H1 (cell line): ENCODE measurements at regions not wholly inside any gene's neighbourhood (a gene's known extent, or its start where the extent isn't known, plus 50 kb on each side); places are given as distances from the start of the nearest gene placed in this dataset.

Experiments used
- CTCF ChIA-PET: fragments of 300-600 bp; sonication (Branson Sonifier 250); formaldehyde crosslinking; loops from one replicate; lab custom pipeline; 2021; ENCODE audit not compliant: partially characterized antibody; lab: Charles Lee
- POLR2A ChIA-PET: fragments of 300-600 bp; sonication (Branson Sonifier 250); formaldehyde crosslinking; loops from one replicate; lab custom pipeline; 2021; ENCODE audit warnings: inconsistent platforms; ENCODE audit not compliant: partially characterized antibody; lab: Charles Lee
- DNase-seq, 2 experiments: peaks; one replicate each; pipeline versions ENCODE4 v3.0.0 to v3.0.0-alpha.2; 2010 to 2022; ENCODE audit warnings: low spot score in 2 of 2, low read depth in 1 of 2, mixed read lengths in 1 of 2
- FAIRE-seq: peaks from 2 replicates; lab custom pipeline; 2011; peaks lifted over from hg19 to GRCh38; lab: Jason Lieb, UNC
- H2AFZ ChIP-seq: 2 replicates; pipeline ENCODE4 v1.8.1; 2012; ENCODE audit warnings: low read length, inconsistent platforms
- H2AK5ac ChIP-seq: 2 replicates; pipeline ENCODE4 v1.6.1; 2013; ENCODE audit warnings: low read depth, low read length
- H2BK120ac ChIP-seq: replicated peaks from 2 replicates; pipeline ENCODE3; 2013; ENCODE audit warnings: low read depth, low read length, inconsistent platforms
- H2BK12ac ChIP-seq: 2 replicates; pipeline ENCODE4 v1.6.1; 2013; ENCODE audit warnings: low read depth, low read length
- H2BK15ac ChIP-seq: 2 replicates; pipeline ENCODE4 v1.6.1; 2013; ENCODE audit warnings: low read length
- H2BK20ac ChIP-seq: 2 replicates; pipeline ENCODE4 v1.6.1; 2013; ENCODE audit warnings: low read length
- H2BK5ac ChIP-seq: 2 replicates; pipeline ENCODE4 v1.6.1; 2013; ENCODE audit warnings: low read depth, low read length
- H3K14ac ChIP-seq: 2 replicates; pipeline ENCODE4 v1.6.1; 2013; ENCODE audit warnings: inconsistent platforms; ENCODE audit not compliant: insufficient read length
- H3K18ac ChIP-seq: 2 replicates; pipeline ENCODE4 v1.6.1; 2013; ENCODE audit warnings: low read length; ENCODE audit errors: extremely low read depth
- H3K23ac ChIP-seq: 2 replicates; pipeline ENCODE4 v1.6.1; 2013; ENCODE audit warnings: inconsistent platforms; ENCODE audit not compliant: insufficient read length
- H3K23me2 ChIP-seq: 2 replicates; pipeline ENCODE4 v1.6.1; 2013; ENCODE audit warnings: low read depth, low read length
- H3K27ac ChIP-seq: 2 replicates; pipeline ENCODE4 v1.6.1; 2011; ENCODE audit warnings: low read depth, low read length, inconsistent platforms
- H3K27me3 ChIP-seq, 4 experiments: replicated peaks in 1 of 4; 1 replicate in 1 of 4; 2 replicates in 3 of 4; pipeline versions ENCODE4 v1.6.1 to v1.8.1; 2011 to 2013; ENCODE audit warnings: low read length in 3 of 4, mild to moderate bottlenecking in 3 of 4, inconsistent platforms in 2 of 4, mixed read lengths in 2 of 4, moderate library complexity in 1 of 4; ENCODE audit not compliant: control insufficient read depth in 3 of 4, insufficient read depth in 3 of 4; ENCODE audit errors: extremely low read depth in 1 of 4
- H3K36me3 ChIP-seq, 4 experiments: 2 replicates each; pipeline versions ENCODE4 v1.6.1 to v1.8.1; 2011 to 2013; ENCODE audit warnings: mild to moderate bottlenecking in 4 of 4, low read length in 3 of 4, moderate library complexity in 2 of 4, control low read depth in 1 of 4, inconsistent platforms in 1 of 4; ENCODE audit not compliant: insufficient read depth in 4 of 4, control insufficient read depth in 2 of 4
- H3K4ac ChIP-seq: replicated peaks from 2 replicates; pipeline ENCODE3; 2013; ENCODE audit warnings: low read length, low read depth, mixed read lengths, inconsistent platforms; ENCODE audit not compliant: insufficient read length
- H3K4me1 ChIP-seq, 4 experiments: replicated peaks in 1 of 4; 1 replicate in 1 of 4; 2 replicates in 3 of 4; pipeline versions ENCODE4 v1.6.1 to v1.8.1; 2011 to 2013; ENCODE audit warnings: low read length in 3 of 4, inconsistent platforms in 2 of 4, mixed read lengths in 1 of 4; ENCODE audit not compliant: insufficient read depth in 4 of 4, control insufficient read depth in 3 of 4
- H3K4me2 ChIP-seq, 2 experiments: 2 replicates each; pipeline versions ENCODE4 v1.6.1 to v1.8.1; 2011 to 2013; ENCODE audit warnings: low read depth in 2 of 2, low read length in 2 of 2, control low read depth in 1 of 2, inconsistent platforms in 1 of 2, mild to moderate bottlenecking in 1 of 2; ENCODE audit not compliant: insufficient read depth in 1 of 2
- H3K4me3 ChIP-seq, 4 experiments: fragments of 200-600, 300-600 bp in 1 of 4; sonication (generic), shearing (Covaris generic), sonication (Bioruptor Twin) in 1 of 4; 2 replicates each; pipeline versions ENCODE4 v1.5.1 to v1.8.1; 2011 to 2016; ENCODE audit warnings: low read length in 4 of 4, low read depth in 3 of 4, control low read depth in 2 of 4, inconsistent platforms in 2 of 4, mild to moderate bottlenecking in 2 of 4, mixed read lengths in 1 of 4, moderate library complexity in 1 of 4; ENCODE audit not compliant: insufficient read depth in 2 of 4; ENCODE audit errors: extremely low read depth in 1 of 4
- H3K56ac ChIP-seq: replicated peaks from 2 replicates; pipeline ENCODE3; 2013; ENCODE audit warnings: low read depth, mild to moderate bottlenecking, mixed read lengths, low read length, inconsistent platforms; ENCODE audit not compliant: insufficient read length
- H3K79me1 ChIP-seq: 2 replicates; pipeline ENCODE4 v1.6.1; 2013; ENCODE audit warnings: low read depth, low read length, control low read depth
- H3K79me2 ChIP-seq, 2 experiments: 2 replicates each; pipeline versions ENCODE4 v1.6.1 to v1.8.1; 2012 to 2013; ENCODE audit warnings: low read length in 2 of 2, mild to moderate bottlenecking in 2 of 2, inconsistent platforms in 1 of 2; ENCODE audit not compliant: insufficient read depth in 2 of 2, control insufficient read depth in 1 of 2
- H3K9ac ChIP-seq, 4 experiments: replicated peaks in 1 of 4; 1 replicate in 1 of 4; 2 replicates in 3 of 4; pipeline versions ENCODE4 v1.6.1 to v1.8.1; 2011 to 2013; ENCODE audit warnings: low read depth in 3 of 4, low read length in 3 of 4, control low read depth in 2 of 4, mild to moderate bottlenecking in 2 of 4, moderate library complexity in 2 of 4, inconsistent platforms in 1 of 4; ENCODE audit errors: extremely low read depth in 1 of 4
- H3K9me3 ChIP-seq, 2 experiments: 2 replicates each; pipeline versions ENCODE4 v1.6.1 to v1.8.1; 2012 to 2013; ENCODE audit warnings: mild to moderate bottlenecking in 2 of 2, moderate library complexity in 2 of 2, control low read depth in 1 of 2, inconsistent platforms in 1 of 2, low read depth in 1 of 2, low read length in 1 of 2, mixed read lengths in 1 of 2; ENCODE audit not compliant: insufficient read depth in 2 of 2
- H4K20me1 ChIP-seq, 2 experiments: replicated peaks in 1 of 2; 2 replicates each; pipeline versions ENCODE3 to v1.8.1; 2011 to 2013; ENCODE audit warnings: inconsistent platforms in 2 of 2, low read length in 2 of 2, mild to moderate bottlenecking in 1 of 2; ENCODE audit not compliant: insufficient read depth in 2 of 2, control insufficient read depth in 1 of 2
- H4K5ac ChIP-seq: 2 replicates; pipeline ENCODE4 v1.6.1; 2013; ENCODE audit warnings: low read length, low read depth, mixed read lengths, inconsistent platforms; ENCODE audit not compliant: insufficient read length
- H4K8ac ChIP-seq: 2 replicates; pipeline ENCODE4 v1.8.0; 2013; ENCODE audit warnings: mild to moderate bottlenecking, moderate library complexity, low read length, inconsistent platforms; ENCODE audit not compliant: insufficient read depth; ENCODE audit errors: extremely low read depth
- H4K91ac ChIP-seq: replicated peaks from 2 replicates; pipeline ENCODE3; 2013; ENCODE audit warnings: low read length, mixed read lengths, inconsistent platforms; ENCODE audit not compliant: insufficient read length
- CHD1 ChIP-seq: IDR thresholded peaks from 2 replicates; pipeline ENCODE4 v1.6.1; 2012; ENCODE audit warnings: low read depth, low read length, improper control_type of control experiment
- CHD2 ChIP-seq: IDR thresholded peaks from 2 replicates; pipeline ENCODE4 v1.6.1; 2012; ENCODE audit warnings: low read length, improper control_type of control experiment
- CTCF ChIP-seq, 3 experiments: IDR thresholded peaks; 1 replicate in 2 of 3; 2 replicates in 1 of 3; pipeline versions ENCODE4 v1.5.1 to v1.6.1; 2011; ENCODE audit warnings: low read length in 3 of 3, mild to moderate bottlenecking in 3 of 3, inconsistent platforms in 2 of 3, low read depth in 1 of 3, moderate library complexity in 1 of 3; ENCODE audit not compliant: insufficient read depth in 1 of 3; ENCODE audit errors: control extremely low read depth in 1 of 3
- EGR1 ChIP-seq: IDR thresholded peaks from 2 replicates; pipeline ENCODE4 v1.6.1; 2011; ENCODE audit warnings: low read depth, low read length, borderline replicate concordance
- JUND ChIP-seq: IDR thresholded peaks from 2 replicates; pipeline ENCODE4 v1.6.1; 2011; ENCODE audit warnings: mild to moderate bottlenecking, improper control_type of control experiment, low read length
- KDM5A ChIP-seq: fragments of 200-600 bp; IDR thresholded peaks from 2 replicates; pipeline ENCODE4 v1.7.1; 2012; ENCODE audit warnings: mild to moderate bottlenecking, low read length, inconsistent platforms, mixed read lengths
- NANOG ChIP-seq: IDR thresholded peaks from 2 replicates; pipeline ENCODE4 v1.6.1; 2011; ENCODE audit warnings: low read length, low read depth, mild to moderate bottlenecking, inconsistent platforms; ENCODE audit not compliant: insufficient read depth, poor library complexity, severe bottlenecking
- NRF1 ChIP-seq: IDR thresholded peaks from 2 replicates; pipeline ENCODE4 v1.6.1; 2011; ENCODE audit warnings: mild to moderate bottlenecking, low read depth, low read length, improper control_type of control experiment
- RAD21 ChIP-seq, 2 experiments: IDR thresholded peaks in 1 of 2; conservative IDR thresholded peaks in 1 of 2; 2 replicates each; pipeline ENCODE4 v1.6.1; 2011; ENCODE audit warnings: low read depth in 2 of 2, low read length in 2 of 2, improper control_type of control experiment in 1 of 2, inconsistent platforms in 1 of 2, mild to moderate bottlenecking in 1 of 2, moderate library complexity in 1 of 2
- RBBP5 ChIP-seq: IDR thresholded peaks from 2 replicates; pipeline ENCODE4 v1.7.1; 2012; ENCODE audit warnings: low read depth, mild to moderate bottlenecking, inconsistent platforms, low read length, moderate library complexity, borderline replicate concordance
- SIX5 ChIP-seq: IDR thresholded peaks from 2 replicates; pipeline ENCODE4 v1.6.1; 2011; ENCODE audit warnings: mild to moderate bottlenecking, low read depth, low read length
- SP1 ChIP-seq: IDR thresholded peaks from 2 replicates; pipeline ENCODE4 v1.6.1; 2011; ENCODE audit warnings: low read depth, low read length
- SP2 ChIP-seq: IDR thresholded peaks from 2 replicates; pipeline ENCODE4 v1.6.1; 2012; ENCODE audit warnings: mild to moderate bottlenecking, low read length, inconsistent platforms
- WGBS, 2 experiments: shearing (Covaris generic) in 1 of 2; methylation state at CpG; one replicate each; pipeline versions ENCODE4 v1.1.6 to v1.1.7; 2013 to 2015; ENCODE audit warnings: low lambda C conversion rate in 2 of 2, mixed read lengths in 2 of 2, inconsistent platforms in 1 of 2, low coverage in 1 of 2, missing lambda C conversion rate in 1 of 2; ENCODE audit not compliant: insufficient replicate concordance in 2 of 2, insufficient coverage in 1 of 2, insufficient read length in 1 of 2; ENCODE audit errors: extremely low coverage in 1 of 2, missing lambda C conversion rate in 1 of 2; 5-methylcytosine and 5-hydroxymethylcytosine counted together

DNA sequence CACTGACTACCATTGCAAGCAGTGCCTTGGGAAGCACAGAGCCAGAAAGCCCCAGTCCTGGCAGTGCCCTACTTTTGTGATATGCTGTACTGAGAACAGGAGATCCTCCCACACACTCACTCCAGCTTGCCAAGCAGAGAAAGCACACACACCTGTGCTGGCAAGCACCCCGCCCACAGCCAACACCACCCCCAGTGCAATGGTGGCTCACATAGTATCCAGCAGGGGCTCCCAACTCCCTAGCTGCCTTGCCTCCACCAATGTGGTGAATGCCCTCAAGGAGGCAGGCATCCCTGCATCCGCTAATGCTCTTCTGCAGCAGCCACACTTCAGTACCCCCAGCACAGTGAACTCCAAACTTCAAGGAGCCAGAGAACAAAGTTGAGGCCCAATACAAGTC is 1655.8 kb downstream of the SUCLG1 start:
- Histone ChIP-seq H4K91ac (no peak overlapping the region), H3K79me2 (no peaks in the 10 kb centered on the region), H3K4me3 (no peak overlapping the region), H2BK120ac (no peak overlapping the region), H3K79me1 (no peaks in the 10 kb centered on the region), H4K8ac (no peak overlapping the region), H4K20me1 (no peaks in the 10 kb centered on the region), H3K27ac (no peak overlapping the region), H4K5ac (no peak overlapping the region), H3K23me2 (no peaks in the 10 kb centered on the region), H3K36me3 (no peaks in the 10 kb centered on the region), H3K18ac (no peak overlapping the region), H3K9me3 (peaks cover 0 to 5% of the 10 kb centered on the region in 2 experiments; a peak in 1 of 4 replicates), H3K4me1 (no peaks in the 10 kb centered on the region), H2AFZ (no peak overlapping the region), H3K56ac (no peak overlapping the region), H2BK20ac (no peak overlapping the region), H2BK5ac (no peak overlapping the region), H3K9ac (no peak overlapping the region), H3K23ac (no peak overlapping the region), H2AK5ac (no peak overlapping the region), H3K4ac (no peak overlapping the region), H3K4me2 (no peak overlapping the region), H3K27me3 (no peaks in the 10 kb centered on the region), H3K14ac (no peak overlapping the region), H2BK15ac (no peak overlapping the region), H2BK12ac (no peak overlapping the region)
- FAIRE-seq, result no peak
- CTCF ChIA-PET, result no interaction called here
- DNase-seq, result no peak
- 90% methylated on average over 2 of the region's 2 CpGs; no CpG with 5 or more reads in 1 of the 2 experiments for WGBS, 2 experiments
- POLR2A ChIA-PET, result no interaction called here
- TF ChIP-seq SIX5 (no peak), RAD21 (IDR thresholded peaks at IDR 0.05 in 1 of 2, conservative IDR thresholded peaks at IDR 0.05 in 1 of 2; ENCODE audit: low read depth in 2 of 2, low read length in 2 of 2) (peak; percentile 12 to 16; a peak in 1 of 4 replicates), CHD2 (no peak), NRF1 (no peak), SP2 (no peak), EGR1 (no peak), CHD1 (no peak), KDM5A (no peak), RBBP5 (no peak), NANOG (no peak), CTCF (IDR thresholded peaks at IDR 0.05; ENCODE audit: control extremely low read depth in 1 of 3, insufficient read depth in 1 of 3, low read depth in 1 of 3, low read length in 3 of 3) (peak in 2 of 3 experiments; percentile 25 to 39; a peak in 2 of 4 replicates), JUND (no peak), SP1 (no peak)
